ENCODE measurements at regions not wholly inside any gene's neighbourhood (a gene's known extent, or its start where the extent isn't known, plus 50 kb on each side); places are given as distances from the start of the nearest gene placed in this dataset.
"Not testable (repeated sequence)": the region's sequence is repeated elsewhere in the genome, so short reads cannot be mapped to it uniquely, and the experiment has no call there.

DNA sequence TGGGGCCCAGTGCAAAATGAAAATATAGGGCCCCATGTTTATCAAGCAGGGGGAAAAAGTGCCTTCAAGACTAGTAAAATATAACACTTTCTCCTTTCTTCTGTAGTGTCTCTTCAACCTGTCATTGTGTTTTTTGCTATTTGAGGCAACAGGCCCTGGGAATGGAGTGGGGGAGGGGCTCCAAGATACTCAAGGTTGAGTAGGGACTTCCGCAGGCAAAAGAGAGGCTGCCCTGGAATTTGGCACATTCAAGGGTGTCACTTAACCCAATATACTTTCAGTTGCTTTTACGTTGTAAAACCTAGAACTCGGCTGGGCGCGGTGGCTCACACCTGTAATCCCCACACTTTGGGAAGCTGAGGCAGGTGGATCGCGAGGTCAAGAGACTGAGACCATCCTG lies 154.9 kb downstream of the ALDH8A1 start:
- TF ChIP-seq, protein P1, sequence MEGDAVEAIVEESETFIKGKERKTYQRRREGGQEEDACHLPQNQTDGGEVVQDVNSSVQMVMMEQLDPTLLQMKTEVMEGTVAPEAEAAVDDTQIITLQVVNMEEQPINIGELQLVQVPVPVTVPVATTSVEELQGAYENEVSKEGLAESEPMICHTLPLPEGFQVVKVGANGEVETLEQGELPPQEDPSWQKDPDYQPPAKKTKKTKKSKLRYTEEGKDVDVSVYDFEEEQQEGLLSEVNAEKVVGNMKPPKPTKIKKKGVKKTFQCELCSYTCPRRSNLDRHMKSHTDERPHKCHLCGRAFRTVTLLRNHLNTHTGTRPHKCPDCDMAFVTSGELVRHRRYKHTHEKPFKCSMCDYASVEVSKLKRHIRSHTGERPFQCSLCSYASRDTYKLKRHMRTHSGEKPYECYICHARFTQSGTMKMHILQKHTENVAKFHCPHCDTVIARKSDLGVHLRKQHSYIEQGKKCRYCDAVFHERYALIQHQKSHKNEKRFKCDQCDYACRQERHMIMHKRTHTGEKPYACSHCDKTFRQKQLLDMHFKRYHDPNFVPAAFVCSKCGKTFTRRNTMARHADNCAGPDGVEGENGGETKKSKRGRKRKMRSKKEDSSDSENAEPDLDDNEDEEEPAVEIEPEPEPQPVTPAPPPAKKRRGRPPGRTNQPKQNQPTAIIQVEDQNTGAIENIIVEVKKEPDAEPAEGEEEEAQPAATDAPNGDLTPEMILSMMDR (conservative IDR thresholded peaks at IDR 0.05; ENCODE audit: low read depth, low read length), result no peak
- Histone ChIP-seq H3K9ac (no peak overlapping the region), H4K20me1 (ENCODE audit: insufficient read depth) (no peaks in the 10 kb centered on the region), H3K27me3 (ENCODE audit: insufficient read depth, low read depth) (no peaks in the 10 kb centered on the region), H3K4me3 (IDR thresholded peaks at IDR 0.05; ENCODE audit: insufficient read depth, low read depth, low read length) (no peak overlapping the region), H3K4me2 (no peak overlapping the region), H3K27ac (no peak overlapping the region), H2AFZ (ENCODE audit: low read depth) (no peak overlapping the region), H3K4me1 (ENCODE audit: low read depth, poor library complexity, severe bottlenecking) (no peaks in the 10 kb centered on the region), H3K36me3 (ENCODE audit: insufficient read depth) (no peaks in the 10 kb centered on the region), H3K79me2 (ENCODE audit: insufficient read depth, low read depth) (no peaks in the 10 kb centered on the region)

- H3K4me1 ChIP-seq (ENCODE audit: low read depth, poor library complexity, severe bottlenecking); H4K20me1 ChIP-seq (ENCODE audit: insufficient read depth); H3K36me3 ChIP-seq (ENCODE audit: insufficient read depth); H3K9ac ChIP-seq; H3K27me3 ChIP-seq (ENCODE audit: insufficient read depth, low read depth); H2AFZ ChIP-seq (ENCODE audit: low read depth); H3K27ac ChIP-seq; H3K4me3 ChIP-seq (IDR thresholded peaks at IDR 0.05; ENCODE audit: insufficient read depth, low read depth, low read length); H3K4me2 ChIP-seq; H3K79me2 ChIP-seq (ENCODE audit: insufficient read depth, low read depth): not testable (repeated sequence)
Observed at GRCh38 chr6:134791243-134791843, 158.6 kb downstream of the ALDH8A1 start.

- Histone ChIP-seq H3K9ac (no peak overlapping the region), H2AFZ (ENCODE audit: low read depth) (no peak overlapping the region), H3K79me2 (ENCODE audit: insufficient read depth, low read depth) (no peaks in the 10 kb centered on the region), H3K27me3 (ENCODE audit: insufficient read depth, low read depth) (no peaks in the 10 kb centered on the region), H3K4me2 (no peak overlapping the region), H3K27ac (no peak overlapping the region), H4K20me1 (ENCODE audit: insufficient read depth) (no peaks in the 10 kb centered on the region), H3K36me3 (ENCODE audit: insufficient read depth) (no peaks in the 10 kb centered on the region), H3K4me3 (IDR thresholded peaks at IDR 0.05; ENCODE audit: insufficient read depth, low read depth, low read length) (no peak overlapping the region), H3K4me1 (ENCODE audit: low read depth, poor library complexity, severe bottlenecking) (no peaks in the 10 kb centered on the region)
- TF ChIP-seq, protein P1 (conservative IDR thresholded peaks at IDR 0.05; ENCODE audit: low read depth, low read length), result no peak
Observed at GRCh38 chr6:134787261-134787877, 162.5 kb downstream of the ALDH8A1 start.

DNA sequence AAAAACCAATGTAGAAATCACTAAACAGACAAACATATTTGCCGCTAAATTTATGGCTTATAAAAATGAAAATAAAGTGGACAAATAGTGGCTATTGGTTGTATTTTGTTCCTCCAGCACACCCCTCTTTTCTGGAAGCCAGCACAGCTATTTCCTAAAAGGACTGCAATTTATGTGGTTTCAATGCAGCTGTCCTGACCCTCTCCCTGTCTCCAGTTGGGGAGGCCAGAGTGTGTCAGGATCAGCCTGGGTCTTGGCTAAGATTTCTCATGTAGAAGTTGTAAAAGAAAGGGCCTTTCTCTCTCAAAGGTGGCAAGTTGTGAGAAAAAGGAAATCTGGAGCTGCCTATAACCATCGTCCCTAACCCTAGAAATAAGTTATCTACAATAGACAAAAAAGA lies 165.6 kb downstream of the ALDH8A1 start:
- H3K27ac ChIP-seq, result no peak overlapping the region
- H3K4me2 ChIP-seq, result no peak overlapping the region
- TF ChIP-seq, protein P1 (conservative IDR thresholded peaks at IDR 0.05; ENCODE audit: low read depth, low read length), result no peak
- no peaks in the 10 kb centered on the region for H3K36me3 ChIP-seq (ENCODE audit: insufficient read depth)
- H3K27me3 ChIP-seq (ENCODE audit: insufficient read depth, low read depth), result no peaks in the 10 kb centered on the region
- no peak overlapping the region for H3K4me3 ChIP-seq (IDR thresholded peaks at IDR 0.05; ENCODE audit: insufficient read depth, low read depth, low read length)
- no peaks in the 10 kb centered on the region for H3K79me2 ChIP-seq (ENCODE audit: insufficient read depth, low read depth)
- no peak overlapping the region for H2AFZ ChIP-seq (ENCODE audit: low read depth)
- no peak overlapping the region for H3K9ac ChIP-seq
- no peaks in the 10 kb centered on the region for H4K20me1 ChIP-seq (ENCODE audit: insufficient read depth)
- no peaks in the 10 kb centered on the region for H3K4me1 ChIP-seq (ENCODE audit: low read depth, poor library complexity, severe bottlenecking)

DNA sequence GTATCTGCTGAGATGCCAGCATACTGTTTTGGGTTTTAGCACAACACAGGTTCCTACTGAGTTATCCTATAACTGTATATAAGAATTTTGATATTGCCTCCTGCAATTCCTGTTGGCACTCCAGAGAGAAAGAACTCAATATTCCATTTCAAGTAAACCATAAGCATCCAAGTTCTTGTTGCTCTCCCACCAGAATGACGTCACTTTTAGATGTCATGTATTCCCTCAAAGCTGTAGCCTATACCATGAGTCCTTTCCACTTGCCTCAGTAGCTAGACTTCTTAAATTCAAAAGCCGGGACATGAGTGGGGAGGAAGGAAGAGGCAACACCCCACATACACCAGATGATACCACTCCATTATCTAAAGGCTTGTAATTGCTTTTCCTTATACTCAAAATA lies 171.5 kb downstream of the ALDH8A1 start:
- Histone ChIP-seq H3K36me3 (ENCODE audit: insufficient read depth) (no peaks in the 10 kb centered on the region), H3K4me3 (IDR thresholded peaks at IDR 0.05; ENCODE audit: insufficient read depth, low read depth, low read length) (no peak overlapping the region), H3K9ac (no peak overlapping the region), H3K27me3 (ENCODE audit: insufficient read depth, low read depth) (no peaks in the 10 kb centered on the region), H2AFZ (ENCODE audit: low read depth) (no peak overlapping the region), H3K27ac (no peak overlapping the region), H3K79me2 (ENCODE audit: insufficient read depth, low read depth) (no peaks in the 10 kb centered on the region), H4K20me1 (ENCODE audit: insufficient read depth) (no peaks in the 10 kb centered on the region), H3K4me2 (no peak overlapping the region), H3K4me1 (ENCODE audit: low read depth, poor library complexity, severe bottlenecking) (no peaks in the 10 kb centered on the region)
- TF ChIP-seq, protein P1 (conservative IDR thresholded peaks at IDR 0.05; ENCODE audit: low read depth, low read length), result no peak

All from KMS-11 (cell line).